Esophagus squamous epithelium (tissue), 4 donors: ENCODE measurements at regions not wholly inside any gene's neighbourhood (a gene's known extent, or its start where the extent isn't known, plus 50 kb on each side); places are given as distances from the start of the nearest gene placed in this dataset.

ENCODE experiments used
- CTCF ChIP-seq, 6 experiments: fragments of 450-650 bp in 4 of 6; fragments of 200-600 bp in 2 of 6; sonication (generic) in 2 of 6; IDR thresholded peaks; one replicate each; pipeline ENCODE4 v1.5.1; 2016 to 2019; ENCODE audit warnings: antibody characterized with exemption in 6 of 6, mild to moderate bottlenecking in 4 of 6, moderate library complexity in 4 of 6
- POLR2A ChIP-seq, 4 donors: fragments of 450-650 bp; IDR thresholded peaks; one replicate each; pipeline ENCODE4 v1.6.1; 2017; ENCODE audit warnings: antibody characterized with exemption in 4 of 4, mild to moderate bottlenecking in 4 of 4, moderate library complexity in 3 of 4

GRCh38 chr7:20932785-20933527, 146.3 kb upstream of the SP8 start:
- TF ChIP-seq CTCF (IDR thresholded peaks at IDR 0.05) (no peak), POLR2A (IDR thresholded peaks at IDR 0.05) (no peak)
